Neural crest cell (in vitro differentiated cells): ENCODE measurements at regions not wholly inside any gene's neighbourhood (a gene's known extent, or its start where the extent isn't known, plus 50 kb on each side); places are given as distances from the start of the nearest gene placed in this dataset.
"Not testable (repeated sequence)": the region's sequence is repeated elsewhere in the genome, so short reads cannot be mapped to it uniquely, and the experiment has no call there.

Experiments
- DNase-seq: peaks from one replicate; pipeline ENCODE4 v3.0.0; 2021; ENCODE audit warnings: low read depth, mixed read lengths, low spot score
- H3K27ac Mint-ChIP-seq: one replicate; pipeline ENCODE4 v1.8.0; 2021; ENCODE audit warnings: mild to moderate bottlenecking, mixed read lengths; ENCODE audit not compliant: unreplicated experiment
- H3K27me3 Mint-ChIP-seq: 2 replicates; pipeline ENCODE4 v1.8.0; 2021; ENCODE audit warnings: low read depth, mild to moderate bottlenecking, mixed read lengths
- H3K36me3 Mint-ChIP-seq: 2 replicates; pipeline ENCODE4 v1.8.0; 2021; ENCODE audit warnings: low read depth, mild to moderate bottlenecking, mixed read lengths
- H3K4me1 Mint-ChIP-seq: 2 replicates; pipeline ENCODE4 v1.8.0; 2021; ENCODE audit warnings: mixed read lengths
- H3K4me3 Mint-ChIP-seq: one replicate; pipeline ENCODE4 v1.8.0; 2021; ENCODE audit warnings: mild to moderate bottlenecking, mixed read lengths
- H3K9me3 Mint-ChIP-seq: 2 replicates; pipeline ENCODE4 v1.8.0; 2021; ENCODE audit warnings: mixed read lengths
- TF ChIP-seq, protein P1 (sequence below): fragments of 200-600 bp; sonication (generic); conservative IDR thresholded peaks from 2 replicates; pipeline ENCODE4 v1.5.0; 2021; ENCODE audit warnings: antibody characterized with exemption, mild to moderate bottlenecking

DNA sequence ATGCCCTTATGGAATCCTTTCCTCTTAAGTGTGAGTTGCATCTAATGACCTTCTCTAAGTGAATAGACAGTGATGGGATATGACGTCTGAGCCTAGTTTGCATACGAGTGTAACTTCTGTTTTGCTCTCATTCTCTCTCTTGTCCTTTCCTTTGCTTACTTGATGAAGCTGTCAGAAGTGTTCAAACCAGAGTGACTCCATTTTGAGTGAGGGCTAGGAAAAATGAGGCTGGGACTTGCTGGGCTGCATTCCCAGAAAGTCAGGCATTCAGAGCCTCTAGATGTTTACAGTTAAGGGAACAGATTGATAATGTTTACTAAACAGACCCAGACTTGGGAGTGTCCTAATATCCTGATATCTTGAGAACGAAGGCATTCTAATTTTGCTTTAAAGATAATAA lies 311.2 kb upstream of the SOX4 start:
- H3K4me3 Mint-ChIP-seq, DNase-seq: not testable (repeated sequence)

DNA sequence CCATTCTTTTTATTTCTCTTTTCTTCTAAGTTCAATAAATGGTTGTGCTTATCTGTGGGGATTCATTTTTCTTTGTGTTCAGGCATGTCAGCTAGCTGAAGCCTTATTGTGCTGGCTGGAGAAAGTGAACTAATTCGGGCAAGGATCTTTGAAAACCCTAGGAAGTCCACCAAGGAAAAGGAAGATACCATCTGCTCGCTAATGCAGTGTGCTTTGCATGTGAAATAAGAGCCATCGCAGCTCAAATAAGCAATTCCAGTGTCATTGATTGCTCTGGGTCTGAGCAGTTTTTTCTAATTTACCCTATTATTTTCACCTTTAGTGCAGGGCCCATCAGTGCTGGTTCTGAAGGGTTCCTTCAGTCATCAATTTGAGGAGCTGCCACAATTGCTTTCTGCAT lies 309.4 kb upstream of the SOX4 start:
- TF ChIP-seq, protein P1, sequence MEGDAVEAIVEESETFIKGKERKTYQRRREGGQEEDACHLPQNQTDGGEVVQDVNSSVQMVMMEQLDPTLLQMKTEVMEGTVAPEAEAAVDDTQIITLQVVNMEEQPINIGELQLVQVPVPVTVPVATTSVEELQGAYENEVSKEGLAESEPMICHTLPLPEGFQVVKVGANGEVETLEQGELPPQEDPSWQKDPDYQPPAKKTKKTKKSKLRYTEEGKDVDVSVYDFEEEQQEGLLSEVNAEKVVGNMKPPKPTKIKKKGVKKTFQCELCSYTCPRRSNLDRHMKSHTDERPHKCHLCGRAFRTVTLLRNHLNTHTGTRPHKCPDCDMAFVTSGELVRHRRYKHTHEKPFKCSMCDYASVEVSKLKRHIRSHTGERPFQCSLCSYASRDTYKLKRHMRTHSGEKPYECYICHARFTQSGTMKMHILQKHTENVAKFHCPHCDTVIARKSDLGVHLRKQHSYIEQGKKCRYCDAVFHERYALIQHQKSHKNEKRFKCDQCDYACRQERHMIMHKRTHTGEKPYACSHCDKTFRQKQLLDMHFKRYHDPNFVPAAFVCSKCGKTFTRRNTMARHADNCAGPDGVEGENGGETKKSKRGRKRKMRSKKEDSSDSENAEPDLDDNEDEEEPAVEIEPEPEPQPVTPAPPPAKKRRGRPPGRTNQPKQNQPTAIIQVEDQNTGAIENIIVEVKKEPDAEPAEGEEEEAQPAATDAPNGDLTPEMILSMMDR: no peak
- no peak overlapping the region for H3K4me3 Mint-ChIP-seq
- peaks cover 2% of the 10 kb centered on the region for H3K36me3 Mint-ChIP-seq
- H3K27ac Mint-ChIP-seq: no peak overlapping the region
- H3K4me1 Mint-ChIP-seq: peaks cover 15% of the 10 kb centered on the region
- peaks cover 8% of the 10 kb centered on the region for H3K9me3 Mint-ChIP-seq
- no peak for DNase-seq
- no peaks in the 10 kb centered on the region for H3K27me3 Mint-ChIP-seq

More for the DNA sequence above, 311.2 kb upstream of the SOX4 start:
- not testable (repeated sequence) for H3K27ac Mint-ChIP-seq, H3K27me3 Mint-ChIP-seq, H3K36me3 Mint-ChIP-seq
- Mint-ChIP-seq H3K9me3 (peaks cover 14% of the 10 kb centered on the region), H3K4me1 (peaks cover 27% of the 10 kb centered on the region)

DNA sequence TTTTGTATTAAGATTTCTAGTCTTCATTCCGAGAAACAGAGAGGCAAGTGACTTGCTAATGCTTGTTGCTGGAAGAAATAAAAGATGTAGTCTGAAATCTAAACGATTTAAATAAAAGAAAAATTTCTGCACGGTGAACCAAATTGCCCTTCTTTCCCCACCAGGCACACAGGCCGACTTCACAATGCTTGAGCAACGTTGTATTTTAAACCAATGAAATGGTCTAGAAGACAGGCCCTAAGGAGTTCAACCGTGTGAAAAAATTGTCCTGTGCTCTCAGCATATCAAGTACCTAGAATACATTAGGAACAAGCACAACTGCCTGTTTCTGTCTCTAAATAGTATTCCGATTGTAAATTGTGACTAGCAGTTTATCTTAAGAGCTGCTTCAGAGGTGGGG lies 308.8 kb upstream of the SOX4 start:
- H3K4me3 Mint-ChIP-seq: no peak overlapping the region
- TF ChIP-seq, protein P1: no peak
- peaks cover 15% of the 10 kb centered on the region for H3K4me1 Mint-ChIP-seq
- peaks cover 7% of the 10 kb centered on the region for H3K9me3 Mint-ChIP-seq
- H3K27me3 Mint-ChIP-seq: no peaks in the 10 kb centered on the region
- H3K36me3 Mint-ChIP-seq: peaks cover 2% of the 10 kb centered on the region
- H3K27ac Mint-ChIP-seq: no peak overlapping the region
- no peak for DNase-seq

DNA sequence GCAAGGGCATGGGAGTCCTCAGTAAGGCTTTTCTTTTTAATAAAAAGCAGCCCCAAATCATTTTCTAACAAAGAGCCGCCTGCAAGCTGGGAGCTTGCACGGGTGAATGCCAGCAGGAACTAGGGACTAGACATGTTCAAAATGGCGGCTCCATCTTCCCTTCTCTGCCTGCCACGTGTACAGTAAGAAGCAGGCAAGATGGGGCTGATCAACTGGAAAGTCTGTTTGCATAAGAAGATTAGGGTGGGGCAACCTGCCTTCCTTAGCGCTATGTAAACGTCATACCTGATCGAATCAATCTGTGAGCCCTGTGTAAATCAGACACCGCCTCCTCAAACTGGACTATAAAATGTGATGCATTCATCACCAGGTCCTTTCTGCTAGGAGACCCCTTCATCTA lies 299.4 kb upstream of the SOX4 start:
- no peak for DNase-seq
- H3K27ac Mint-ChIP-seq: no peak overlapping the region
- TF ChIP-seq, protein P1: no peak
- H3K9me3 Mint-ChIP-seq: peaks cover 4% of the 10 kb centered on the region
- no peaks in the 10 kb centered on the region for H3K36me3 Mint-ChIP-seq
- no peak overlapping the region for H3K4me3 Mint-ChIP-seq
- no peaks in the 10 kb centered on the region for H3K27me3 Mint-ChIP-seq
- peaks cover 28% of the 10 kb centered on the region for H3K4me1 Mint-ChIP-seq

DNA sequence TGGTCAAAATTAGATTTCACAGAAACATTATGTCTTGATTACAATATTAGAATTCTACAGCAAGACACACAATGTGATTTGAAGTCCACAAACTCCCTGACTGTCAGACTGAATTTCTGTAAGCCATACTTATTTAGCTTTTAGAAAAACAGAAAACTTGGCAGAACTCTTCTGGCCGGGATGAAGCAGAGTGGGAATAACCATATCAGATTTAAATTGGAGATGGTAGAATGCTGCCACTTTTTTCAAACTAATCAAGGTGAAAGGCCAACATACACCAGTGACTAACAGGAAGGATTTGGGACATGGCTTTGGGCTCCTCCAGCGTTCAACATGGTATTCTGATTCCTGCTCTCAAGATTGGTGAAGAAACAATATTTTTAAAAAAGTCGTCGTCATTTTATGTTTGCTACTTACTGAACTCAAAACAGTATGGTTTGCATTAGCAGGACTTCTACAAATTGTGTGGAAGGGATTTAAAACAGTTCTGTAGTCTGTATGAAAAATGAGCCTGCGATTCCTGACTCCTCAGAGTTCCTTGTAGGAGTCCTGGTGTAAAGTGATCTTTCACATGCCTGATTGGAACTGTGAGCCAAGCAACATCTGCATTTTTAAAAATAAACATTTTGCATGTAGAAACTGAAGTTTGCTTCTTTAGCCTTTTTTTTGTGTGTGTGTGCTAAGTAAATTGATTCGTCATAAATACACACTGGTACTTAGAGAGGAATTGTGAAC lies 297.9 kb upstream of the SOX4 start:
- no peak overlapping the region for H3K27ac Mint-ChIP-seq
- H3K4me3 Mint-ChIP-seq: no peak overlapping the region
- H3K4me1 Mint-ChIP-seq: peaks cover 30% of the 10 kb centered on the region
- TF ChIP-seq, protein P1: no peak
- no peaks in the 10 kb centered on the region for H3K36me3 Mint-ChIP-seq
- peaks cover 4% of the 10 kb centered on the region for H3K9me3 Mint-ChIP-seq
- no peak for DNase-seq
- no peaks in the 10 kb centered on the region for H3K27me3 Mint-ChIP-seq

DNA sequence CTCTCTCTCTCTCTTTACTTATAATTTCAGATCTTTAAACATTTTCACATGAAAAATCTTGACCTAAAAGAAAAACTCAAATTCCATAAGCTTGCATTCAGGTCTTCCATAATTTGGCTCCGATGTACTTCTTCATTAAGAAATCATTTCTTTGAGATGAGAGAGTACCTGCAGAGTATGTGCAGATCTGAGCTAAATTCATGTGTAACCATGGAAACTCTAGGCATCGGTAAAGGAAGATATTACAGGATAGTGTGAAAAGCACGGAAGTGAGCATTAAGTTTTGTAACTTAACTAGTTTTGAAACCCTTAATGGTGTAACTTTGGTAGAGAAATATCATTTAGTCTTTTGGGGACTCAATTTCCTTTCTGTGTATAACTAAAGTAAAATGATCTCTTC lies 295.9 kb upstream of the SOX4 start:
- Mint-ChIP-seq H3K27ac (no peak overlapping the region), H3K4me1 (peaks cover 30% of the 10 kb centered on the region), H3K9me3 (peaks cover 4% of the 10 kb centered on the region), H3K27me3 (no peaks in the 10 kb centered on the region), H3K36me3 (no peaks in the 10 kb centered on the region), H3K4me3 (no peak overlapping the region)
- no peak for DNase-seq
- TF ChIP-seq, protein P1: no peak
